Stimulated activated CD4-positive, alpha-beta T cell treated with anti-CD3 and anti-CD28 coated beads, TNF-alpha, amount 100 ng/mL, for 4 hours (primary cell): ENCODE measurements at regions not wholly inside any gene's neighbourhood (a gene's known extent, or its start where the extent isn't known, plus 50 kb on each side); places are given as distances from the start of the nearest gene placed in this dataset.

ENCODE experiments used
- DNase-seq, 3 experiments: peaks; one replicate each; pipeline ENCODE4 v3.0.0-alpha.2; 2020; ENCODE audit warnings: low read depth in 3 of 3

- no peak for DNase-seq
Observed at GRCh38 chr11:129267716-129268115, 75.6 kb upstream of the ARHGAP32 start.

GRCh38 chr11:129266536-129266935 is 74.4 kb upstream of the ARHGAP32 start:
- no peak for DNase-seq

- no peak for DNase-seq
Observed at GRCh38 chr11:129265125-129265788, 73.1 kb upstream of the ARHGAP32 start.

GRCh38 chr11:129264114-129264513 is 72.0 kb upstream of the ARHGAP32 start:
- DNase-seq: no peak

GRCh38 chr11:129260750-129261149 is 68.6 kb upstream of the ARHGAP32 start:
- DNase-seq: no peak

GRCh38 chr11:129259931-129260348 is 67.8 kb upstream of the ARHGAP32 start:
- no peak for DNase-seq

GRCh38 chr11:129258205-129258604 is 66.1 kb upstream of the ARHGAP32 start:
- DNase-seq: no peak

GRCh38 chr11:129257512-129257911 is 65.4 kb upstream of the ARHGAP32 start:
- no peak for DNase-seq

GRCh38 chr11:129252621-129253020 is 60.5 kb upstream of the ARHGAP32 start:
- DNase-seq: no peak

GRCh38 chr11:129251067-129251466 is 58.9 kb upstream of the ARHGAP32 start:
- DNase-seq: no peak

GRCh38 chr11:129249923-129250322 is 57.8 kb upstream of the ARHGAP32 start:
- no peak for DNase-seq

GRCh38 chr11:129249351-129249750 is 57.2 kb upstream of the ARHGAP32 start:
- no peak for DNase-seq

- no peak for DNase-seq
Observed at GRCh38 chr11:129248618-129249017, 56.5 kb upstream of the ARHGAP32 start.

GRCh38 chr11:129247135-129247534 is 55.0 kb upstream of the ARHGAP32 start:
- DNase-seq: no peak

- no peak for DNase-seq
Observed at GRCh38 chr11:129242855-129243254, 50.7 kb upstream of the ARHGAP32 start.
